ENCODE measurements at regions not wholly inside any gene's neighbourhood (a gene's known extent, or its start where the extent isn't known, plus 50 kb on each side); places are given as distances from the start of the nearest gene placed in this dataset.

- DNase-seq (ENCODE audit: extremely low read depth, low read depth), result no peak
- no peak for TF ChIP-seq CTCF (IDR thresholded peaks at IDR 0.05; ENCODE audit: low read depth, low read length)
Observed at GRCh38 chr1:5724847-5725246, 267.4 kb downstream of the NPHP4 start.

- no peak for DNase-seq (ENCODE audit: extremely low read depth, low read depth)
Observed at GRCh38 chr1:5722635-5723164, 269.5 kb downstream of the NPHP4 start.

GRCh38 chr1:5721634-5722215 is 270.5 kb downstream of the NPHP4 start:
- DNase-seq (ENCODE audit: extremely low read depth, low read depth), result no peak
- TF ChIP-seq CTCF (IDR thresholded peaks at IDR 0.05; ENCODE audit: low read depth, low read length), result no peak

More at GRCh38 chr1:5722635-5723164, 269.5 kb downstream of the NPHP4 start:
- TF ChIP-seq CTCF (IDR thresholded peaks at IDR 0.05; ENCODE audit: low read depth, low read length), result no peak

GRCh38 chr1:5720936-5721335 is 271.3 kb downstream of the NPHP4 start:
- DNase-seq (ENCODE audit: extremely low read depth, low read depth), result no peak
- TF ChIP-seq CTCF (IDR thresholded peaks at IDR 0.05; ENCODE audit: low read depth, low read length), result no peak

GRCh38 chr1:5720484-5720883 is 271.7 kb downstream of the NPHP4 start:
- no peak for DNase-seq (ENCODE audit: extremely low read depth, low read depth)
- TF ChIP-seq CTCF (IDR thresholded peaks at IDR 0.05; ENCODE audit: low read depth, low read length), result no peak

- no peak for DNase-seq (ENCODE audit: extremely low read depth, low read depth)
Observed at GRCh38 chr1:5720045-5720444, 272.2 kb downstream of the NPHP4 start.

More at GRCh38 chr1:5720045-5720444, 272.2 kb downstream of the NPHP4 start:
- no peak for TF ChIP-seq CTCF (IDR thresholded peaks at IDR 0.05; ENCODE audit: low read depth, low read length)

All from AG09319 (cell line).